HEK293 (cell line): ENCODE measurements at regions not wholly inside any gene's neighbourhood (a gene's known extent, or its start where the extent isn't known, plus 50 kb on each side); places are given as distances from the start of the nearest gene placed in this dataset.

Experiments used
- CTCF ChIA-PET: fragments of 350-600 bp; formaldehyde crosslinking; extraction: SDS; loops from one replicate; lab custom pipeline; 2021; ENCODE audit warnings: antibody characterized with exemption; lab: Yijun Ruan, JAX
- POLR2A ChIA-PET: fragments of 300-600 bp; formaldehyde crosslinking; extraction: SDS; loops from one replicate; lab custom pipeline; 2020; ENCODE audit warnings: antibody characterized with exemption, inconsistent platforms; lab: Yijun Ruan, JAX
- H3K27ac ChIP-seq: fragments of 200-500 bp; sonication (Bioruptor generic); 2 replicates; pipeline ENCODE4 v1.5.1; 2014; ENCODE audit warnings: low read depth, low read length, control low read depth, inconsistent platforms; ENCODE audit errors: extremely low read depth
- H3K36me3 ChIP-seq, 2 experiments: fragments of 200-500 bp in 1 of 2; sonication (Bioruptor generic) in 1 of 2; 1 replicate in 1 of 2; 2 replicates in 1 of 2; pipeline ENCODE4 v1.5.1; 2014 to 2017; ENCODE audit warnings: inconsistent platforms in 2 of 2, low read length in 2 of 2; ENCODE audit not compliant: control insufficient read depth in 2 of 2, insufficient read depth in 1 of 2
- H3K4me1 ChIP-seq: fragments of 200-500 bp; sonication (Bioruptor generic); 2 replicates; pipeline ENCODE4 v1.5.1; 2014; ENCODE audit warnings: mild to moderate bottlenecking, low read length, inconsistent platforms; ENCODE audit not compliant: control insufficient read depth, insufficient read depth
- H3K4me3 ChIP-seq: 2 replicates; pipeline ENCODE4 v1.5.1; 2011; ENCODE audit warnings: low read depth, mild to moderate bottlenecking, control low read depth, low read length, moderate library complexity
- H3K9me3 ChIP-seq: fragments of 200-500 bp; sonication (Bioruptor generic); 2 replicates; pipeline ENCODE4 v1.5.1; 2014; ENCODE audit warnings: low read depth, low read length, inconsistent platforms; ENCODE audit not compliant: control insufficient read depth, insufficient read depth
- KLF8 ChIP-seq: fragments of 450-650 bp; formaldehyde crosslinking; IDR thresholded peaks from 2 replicates; pipeline ENCODE4 v1.5.1; 2016; ENCODE audit warnings: missing biosample characterization, missing genetic modification characterization
- OSR2 ChIP-seq: fragments of 450-650 bp; formaldehyde crosslinking; IDR thresholded peaks from 2 replicates; pipeline ENCODE4 v1.5.1; 2016; ENCODE audit warnings: missing biosample characterization, missing genetic modification characterization
- SP2 ChIP-seq: fragments of 450-650 bp; formaldehyde crosslinking; IDR thresholded peaks from 2 replicates; pipeline ENCODE4 v1.5.1; 2016; ENCODE audit warnings: missing biosample characterization, missing genetic modification characterization
- ZBTB1 ChIP-seq: fragments of 450-650 bp; formaldehyde crosslinking; IDR thresholded peaks from 2 replicates; pipeline ENCODE4 v1.5.1; 2016; ENCODE audit warnings: missing biosample characterization, missing genetic modification characterization
- ZBTB48 ChIP-seq: fragments of 450-650 bp; formaldehyde crosslinking; IDR thresholded peaks from 2 replicates; pipeline ENCODE4 v1.5.1; 2016; ENCODE audit warnings: missing biosample characterization, missing genetic modification characterization
- ZBTB8A ChIP-seq: fragments of 450-650 bp; formaldehyde crosslinking; IDR thresholded peaks from 2 replicates; pipeline ENCODE4 v1.5.1; 2016; ENCODE audit warnings: missing biosample characterization, missing genetic modification characterization
- ZFHX2 ChIP-seq: fragments of 450-650 bp; formaldehyde crosslinking; conservative IDR thresholded peaks from 2 replicates; pipeline ENCODE4 v1.5.1; 2016; ENCODE audit warnings: missing biosample characterization, missing genetic modification characterization
- ZFP69B ChIP-seq: fragments of 450-650 bp; formaldehyde crosslinking; IDR thresholded peaks from 2 replicates; pipeline ENCODE4 v1.5.1; 2016; ENCODE audit warnings: missing biosample characterization, missing genetic modification characterization
- ZNF133 ChIP-seq: fragments of 450-650 bp; formaldehyde crosslinking; IDR thresholded peaks from 2 replicates; pipeline ENCODE4 v1.5.1; 2016; ENCODE audit warnings: missing biosample characterization, missing genetic modification characterization
- ZNF157 ChIP-seq: fragments of 450-650 bp; formaldehyde crosslinking; IDR thresholded peaks from 2 replicates; pipeline ENCODE4 v1.5.1; 2016; ENCODE audit warnings: missing biosample characterization, missing genetic modification characterization
- ZNF184 ChIP-seq: fragments of 450-650 bp; IDR thresholded peaks from 2 replicates; pipeline ENCODE4 v1.5.1; 2018; ENCODE audit warnings: missing biosample characterization, mild to moderate bottlenecking, missing genetic modification characterization
- ZNF202 ChIP-seq: fragments of 450-650 bp; formaldehyde crosslinking; IDR thresholded peaks from 2 replicates; pipeline ENCODE4 v1.5.1; 2016; ENCODE audit warnings: missing biosample characterization, missing genetic modification characterization, borderline replicate concordance
- ZNF510 ChIP-seq: fragments of 450-650 bp; formaldehyde crosslinking; IDR thresholded peaks from 2 replicates; pipeline ENCODE4 v1.5.1; 2018; ENCODE audit warnings: mild to moderate bottlenecking, missing genetic modification characterization, missing biosample characterization; ENCODE audit not compliant: insufficient replicate concordance
- ZNF521 ChIP-seq: fragments of 450-650 bp; formaldehyde crosslinking; IDR thresholded peaks from 2 replicates; pipeline ENCODE4 v1.5.1; 2017; ENCODE audit warnings: missing biosample characterization, mild to moderate bottlenecking, missing genetic modification characterization
- ZNF530 ChIP-seq: fragments of 450-650 bp; formaldehyde crosslinking; IDR thresholded peaks from 2 replicates; pipeline ENCODE4 v1.5.1; 2016; ENCODE audit warnings: low read depth, missing biosample characterization, missing genetic modification characterization
- ZNF558 ChIP-seq: fragments of 450-650 bp; formaldehyde crosslinking; IDR thresholded peaks from 2 replicates; pipeline ENCODE4 v1.5.1; 2016; ENCODE audit warnings: missing biosample characterization, missing genetic modification characterization
- ZNF596 ChIP-seq: fragments of 450-650 bp; IDR thresholded peaks from 2 replicates; pipeline ENCODE4 v1.5.0; 2018; ENCODE audit warnings: missing biosample characterization, mild to moderate bottlenecking, missing genetic modification characterization, moderate library complexity
- ZNF670 ChIP-seq: fragments of 450-650 bp; formaldehyde crosslinking; IDR thresholded peaks from 2 replicates; pipeline ENCODE4 v1.5.1; 2016; ENCODE audit warnings: missing biosample characterization, missing genetic modification characterization, low read depth
- ZNF792 ChIP-seq: fragments of 450-650 bp; formaldehyde crosslinking; IDR thresholded peaks from 2 replicates; pipeline ENCODE4 v1.5.1; 2016; ENCODE audit warnings: missing biosample characterization, missing genetic modification characterization
- ZSCAN30 ChIP-seq: fragments of 450-650 bp; IDR thresholded peaks from 2 replicates; pipeline ENCODE4 v1.5.1; 2018; ENCODE audit warnings: missing biosample characterization, mild to moderate bottlenecking, missing genetic modification characterization, moderate library complexity
- TF ChIP-seq, protein P1 (sequence below): fragments of 450-650 bp; formaldehyde crosslinking; IDR thresholded peaks from 2 replicates; pipeline ENCODE4 v1.5.1; 2016; ENCODE audit warnings: missing biosample characterization, missing genetic modification characterization
- TF ChIP-seq, protein P2 (sequence below): fragments of 450-650 bp; formaldehyde crosslinking; IDR thresholded peaks from 2 replicates; pipeline ENCODE4 v1.5.1; 2016; ENCODE audit warnings: missing biosample characterization, missing genetic modification characterization
- TF ChIP-seq, protein P3 (sequence below): fragments of 450-650 bp; IDR thresholded peaks from 2 replicates; pipeline ENCODE4 v1.5.1; 2018; ENCODE audit warnings: missing biosample characterization, mild to moderate bottlenecking, missing genetic modification characterization
- TF ChIP-seq, protein P4 (sequence below): fragments of 450-650 bp; formaldehyde crosslinking; IDR thresholded peaks from 2 replicates; pipeline ENCODE4 v1.5.1; 2016; ENCODE audit warnings: missing biosample characterization, missing genetic modification characterization
- TF ChIP-seq, protein P5 (sequence below): fragments of 450-650 bp; formaldehyde crosslinking; IDR thresholded peaks from 2 replicates; pipeline ENCODE4 v1.5.1; 2016; ENCODE audit warnings: missing biosample characterization, missing genetic modification characterization

DNA sequence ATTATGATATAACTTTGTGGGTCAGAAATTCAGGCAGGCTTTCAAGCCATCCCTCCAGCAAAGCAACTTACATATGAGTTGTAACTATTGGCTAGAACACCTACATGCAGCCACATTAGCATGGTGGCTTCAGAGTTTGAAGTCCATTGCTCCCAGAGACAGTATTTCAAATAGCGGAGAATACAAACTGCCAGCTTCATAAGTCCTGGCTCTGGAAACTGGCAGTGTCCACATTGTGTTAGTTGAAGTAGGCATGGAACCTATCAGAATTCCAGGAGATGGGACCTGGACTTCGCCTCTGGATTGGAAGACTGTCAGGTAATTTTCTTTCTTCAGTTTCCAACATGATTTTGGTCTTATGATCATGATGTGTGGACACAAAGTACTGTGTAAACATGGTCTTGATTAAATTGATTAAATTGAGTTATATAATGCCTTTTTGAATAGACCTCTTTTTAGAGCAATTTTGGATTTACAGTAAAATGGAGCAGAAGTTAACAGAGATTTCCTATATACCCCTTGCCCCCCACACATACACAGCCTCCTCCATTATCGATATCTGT, 209.9 kb upstream of the NAV2 start:
- Histone ChIP-seq H3K4me3 (no peak overlapping the region), H3K27ac (no peak overlapping the region), H3K36me3 (no peaks in the 10 kb centered on the region), H3K4me1 (no peaks in the 10 kb centered on the region), H3K9me3 (no peaks in the 10 kb centered on the region)
- TF ChIP-seq ZNF596 (tag by site-specific recombination) (no peak), ZNF202 (tag by site-specific recombination) (no peak), ZNF521 (tag by site-specific recombination) (no peak), OSR2 (tag by site-specific recombination) (no peak), ZNF184 (tag by site-specific recombination) (no peak), ZNF792 (tag by site-specific recombination) (no peak), KLF8 (tag by site-specific recombination) (no peak), ZSCAN30 (tag by site-specific recombination) (no peak), ZBTB8A (tag by site-specific recombination) (no peak), ZFP69B (no peak), ZNF558 (tag by site-specific recombination) (no peak), ZBTB48 (tag by site-specific recombination) (no peak), ZNF510 (tag by site-specific recombination) (no peak), ZBTB1 (tag by site-specific recombination) (no peak)
- TF ChIP-seq, protein P1, sequence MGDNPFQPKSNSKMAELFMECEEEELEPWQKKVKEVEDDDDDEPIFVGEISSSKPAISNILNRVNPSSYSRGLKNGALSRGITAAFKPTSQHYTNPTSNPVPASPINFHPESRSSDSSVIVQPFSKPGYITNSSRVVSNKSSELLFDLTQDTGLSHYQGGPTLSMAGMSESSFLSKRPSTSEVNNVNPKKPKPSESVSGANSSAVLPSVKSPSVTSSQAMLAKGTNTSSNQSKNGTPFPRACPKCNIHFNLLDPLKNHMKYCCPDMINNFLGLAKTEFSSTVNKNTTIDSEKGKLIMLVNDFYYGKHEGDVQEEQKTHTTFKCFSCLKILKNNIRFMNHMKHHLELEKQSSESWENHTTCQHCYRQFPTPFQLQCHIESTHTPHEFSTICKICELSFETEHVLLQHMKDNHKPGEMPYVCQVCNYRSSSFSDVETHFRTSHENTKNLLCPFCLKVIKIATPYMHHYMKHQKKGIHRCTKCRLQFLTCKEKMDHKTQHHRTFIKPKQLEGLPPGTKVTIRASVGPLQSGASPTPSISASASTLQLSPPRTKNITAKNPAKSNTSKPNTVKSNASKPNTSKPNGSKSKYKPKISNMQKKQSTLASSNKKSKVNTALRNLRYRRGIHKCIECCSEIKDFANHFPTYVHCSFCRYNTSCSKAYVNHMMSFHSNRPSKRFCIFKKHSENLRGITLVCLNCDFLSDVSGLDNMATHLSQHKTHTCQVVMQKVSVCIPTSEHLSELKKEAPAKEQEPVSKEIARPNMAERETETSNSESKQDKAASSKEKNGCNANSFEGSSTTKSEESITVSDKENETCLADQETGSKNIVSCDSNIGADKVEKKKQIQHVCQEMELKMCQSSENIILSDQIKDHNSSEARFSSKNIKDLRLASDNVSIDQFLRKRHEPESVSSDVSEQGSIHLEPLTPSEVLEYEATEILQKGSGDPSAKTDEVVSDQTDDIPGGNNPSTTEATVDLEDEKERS, result no peak
- TF ChIP-seq, protein P2, sequence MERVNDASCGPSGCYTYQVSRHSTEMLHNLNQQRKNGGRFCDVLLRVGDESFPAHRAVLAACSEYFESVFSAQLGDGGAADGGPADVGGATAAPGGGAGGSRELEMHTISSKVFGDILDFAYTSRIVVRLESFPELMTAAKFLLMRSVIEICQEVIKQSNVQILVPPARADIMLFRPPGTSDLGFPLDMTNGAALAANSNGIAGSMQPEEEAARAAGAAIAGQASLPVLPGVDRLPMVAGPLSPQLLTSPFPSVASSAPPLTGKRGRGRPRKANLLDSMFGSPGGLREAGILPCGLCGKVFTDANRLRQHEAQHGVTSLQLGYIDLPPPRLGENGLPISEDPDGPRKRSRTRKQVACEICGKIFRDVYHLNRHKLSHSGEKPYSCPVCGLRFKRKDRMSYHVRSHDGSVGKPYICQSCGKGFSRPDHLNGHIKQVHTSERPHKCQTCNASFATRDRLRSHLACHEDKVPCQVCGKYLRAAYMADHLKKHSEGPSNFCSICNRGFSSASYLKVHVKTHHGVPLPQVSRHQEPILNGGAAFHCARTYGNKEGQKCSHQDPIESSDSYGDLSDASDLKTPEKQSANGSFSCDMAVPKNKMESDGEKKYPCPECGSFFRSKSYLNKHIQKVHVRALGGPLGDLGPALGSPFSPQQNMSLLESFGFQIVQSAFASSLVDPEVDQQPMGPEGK (tag by site-specific recombination), result no peak
- TF ChIP-seq, protein P3, sequence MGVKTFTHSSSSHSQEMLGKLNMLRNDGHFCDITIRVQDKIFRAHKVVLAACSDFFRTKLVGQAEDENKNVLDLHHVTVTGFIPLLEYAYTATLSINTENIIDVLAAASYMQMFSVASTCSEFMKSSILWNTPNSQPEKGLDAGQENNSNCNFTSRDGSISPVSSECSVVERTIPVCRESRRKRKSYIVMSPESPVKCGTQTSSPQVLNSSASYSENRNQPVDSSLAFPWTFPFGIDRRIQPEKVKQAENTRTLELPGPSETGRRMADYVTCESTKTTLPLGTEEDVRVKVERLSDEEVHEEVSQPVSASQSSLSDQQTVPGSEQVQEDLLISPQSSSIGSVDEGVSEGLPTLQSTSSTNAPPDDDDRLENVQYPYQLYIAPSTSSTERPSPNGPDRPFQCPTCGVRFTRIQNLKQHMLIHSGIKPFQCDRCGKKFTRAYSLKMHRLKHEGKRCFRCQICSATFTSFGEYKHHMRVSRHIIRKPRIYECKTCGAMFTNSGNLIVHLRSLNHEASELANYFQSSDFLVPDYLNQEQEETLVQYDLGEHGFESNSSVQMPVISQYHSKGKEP, result no peak
- CTCF ChIA-PET, result interaction anchor here (0.5 kb wide), 1 partner anchor 12 kb away, joined by 3 read pairs; no protein-coding TSS in a partner anchor
- POLR2A ChIA-PET, result no interaction called here

DNA sequence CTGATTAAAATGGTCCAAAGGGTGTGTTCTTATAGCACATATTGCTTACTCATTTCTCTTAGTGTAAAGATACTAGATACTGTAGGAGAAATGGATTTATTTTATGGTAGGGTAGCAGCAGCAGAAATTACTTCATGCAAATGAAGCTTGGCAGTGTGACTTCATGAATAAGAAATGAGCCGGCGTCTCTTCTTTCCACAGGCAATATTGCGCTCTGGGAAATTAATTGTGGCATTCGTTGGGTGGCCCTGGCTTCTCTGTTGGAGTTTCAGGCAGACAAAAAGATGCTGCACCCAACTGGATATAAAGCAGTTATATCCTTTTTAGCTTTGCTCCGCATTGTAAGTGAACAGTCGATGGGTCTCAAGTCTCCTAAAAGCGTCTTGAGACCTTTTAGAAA, 211.0 kb upstream of the NAV2 start:
- no peak overlapping the region for H3K4me3 ChIP-seq
- POLR2A ChIA-PET, result no interaction called here
- H3K9me3 ChIP-seq, result no peaks in the 10 kb centered on the region
- TF ChIP-seq ZNF670, result no peak
- TF ChIP-seq, protein P4, sequence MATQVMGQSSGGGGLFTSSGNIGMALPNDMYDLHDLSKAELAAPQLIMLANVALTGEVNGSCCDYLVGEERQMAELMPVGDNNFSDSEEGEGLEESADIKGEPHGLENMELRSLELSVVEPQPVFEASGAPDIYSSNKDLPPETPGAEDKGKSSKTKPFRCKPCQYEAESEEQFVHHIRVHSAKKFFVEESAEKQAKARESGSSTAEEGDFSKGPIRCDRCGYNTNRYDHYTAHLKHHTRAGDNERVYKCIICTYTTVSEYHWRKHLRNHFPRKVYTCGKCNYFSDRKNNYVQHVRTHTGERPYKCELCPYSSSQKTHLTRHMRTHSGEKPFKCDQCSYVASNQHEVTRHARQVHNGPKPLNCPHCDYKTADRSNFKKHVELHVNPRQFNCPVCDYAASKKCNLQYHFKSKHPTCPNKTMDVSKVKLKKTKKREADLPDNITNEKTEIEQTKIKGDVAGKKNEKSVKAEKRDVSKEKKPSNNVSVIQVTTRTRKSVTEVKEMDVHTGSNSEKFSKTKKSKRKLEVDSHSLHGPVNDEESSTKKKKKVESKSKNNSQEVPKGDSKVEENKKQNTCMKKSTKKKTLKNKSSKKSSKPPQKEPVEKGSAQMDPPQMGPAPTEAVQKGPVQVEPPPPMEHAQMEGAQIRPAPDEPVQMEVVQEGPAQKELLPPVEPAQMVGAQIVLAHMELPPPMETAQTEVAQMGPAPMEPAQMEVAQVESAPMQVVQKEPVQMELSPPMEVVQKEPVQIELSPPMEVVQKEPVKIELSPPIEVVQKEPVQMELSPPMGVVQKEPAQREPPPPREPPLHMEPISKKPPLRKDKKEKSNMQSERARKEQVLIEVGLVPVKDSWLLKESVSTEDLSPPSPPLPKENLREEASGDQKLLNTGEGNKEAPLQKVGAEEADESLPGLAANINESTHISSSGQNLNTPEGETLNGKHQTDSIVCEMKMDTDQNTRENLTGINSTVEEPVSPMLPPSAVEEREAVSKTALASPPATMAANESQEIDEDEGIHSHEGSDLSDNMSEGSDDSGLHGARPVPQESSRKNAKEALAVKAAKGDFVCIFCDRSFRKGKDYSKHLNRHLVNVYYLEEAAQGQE (tag by site-specific recombination), result no peak
- TF ChIP-seq, protein P5, sequence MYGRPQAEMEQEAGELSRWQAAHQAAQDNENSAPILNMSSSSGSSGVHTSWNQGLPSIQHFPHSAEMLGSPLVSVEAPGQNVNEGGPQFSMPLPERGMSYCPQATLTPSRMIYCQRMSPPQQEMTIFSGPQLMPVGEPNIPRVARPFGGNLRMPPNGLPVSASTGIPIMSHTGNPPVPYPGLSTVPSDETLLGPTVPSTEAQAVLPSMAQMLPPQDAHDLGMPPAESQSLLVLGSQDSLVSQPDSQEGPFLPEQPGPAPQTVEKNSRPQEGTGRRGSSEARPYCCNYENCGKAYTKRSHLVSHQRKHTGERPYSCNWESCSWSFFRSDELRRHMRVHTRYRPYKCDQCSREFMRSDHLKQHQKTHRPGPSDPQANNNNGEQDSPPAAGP (tag by site-specific recombination), result no peak
- no peak for TF ChIP-seq SP2 (tag by site-specific recombination)
- no peak for TF ChIP-seq ZNF792 (tag by site-specific recombination)
- TF ChIP-seq ZNF133, result no peak
- no peak for TF ChIP-seq ZNF530 (tag by site-specific recombination)
- TF ChIP-seq ZNF157 (tag by site-specific recombination), result no peak
- no peak for TF ChIP-seq ZFHX2 (tag by site-specific recombination)

More for the DNA sequence above, 211.0 kb upstream of the NAV2 start:
- no peak overlapping the region for H3K27ac ChIP-seq
- no peaks in the 10 kb centered on the region for H3K4me1 ChIP-seq
- CTCF ChIA-PET, result interaction anchor here (1.4 kb wide), 1 partner anchor 15 kb away, joined by 3 read pairs; no protein-coding TSS in a partner anchor
- no peaks in the 10 kb centered on the region for H3K36me3 ChIP-seq
